GM18505 (cell line): ENCODE measurements at regions not wholly inside any gene's neighbourhood (a gene's known extent, or its start where the extent isn't known, plus 50 kb on each side); places are given as distances from the start of the nearest gene placed in this dataset.

Experiments used
- ATAC-seq: cut with Tn5 transposase; IDR thresholded peaks from one replicate; pipeline ENCODE4 v1.9.1; 2021; ENCODE audit not compliant: unreplicated experiment
- POLR2A ChIP-seq: IDR thresholded peaks from 4 replicates; pipeline ENCODE4 v1.6.1; 2011; ENCODE audit warnings: borderline replicate concordance; ENCODE audit not compliant: insufficient read depth, insufficient read length; ENCODE audit errors: extremely low read depth

- ATAC-seq = no peak
- TF ChIP-seq POLR2A = no peak
Observed at GRCh38 chr13:87827479-87827878, 156.3 kb downstream of the SLITRK5 start.

GRCh38 chr13:87837522-87837921, 166.4 kb downstream of the SLITRK5 start:
- ATAC-seq = no peak
- no peak for TF ChIP-seq POLR2A

GRCh38 chr13:87837946-87838345, 166.8 kb downstream of the SLITRK5 start:
- TF ChIP-seq POLR2A = no peak
- ATAC-seq = no peak

GRCh38 chr13:87851410-87851809, 180.2 kb downstream of the SLITRK5 start:
- ATAC-seq = no peak
- TF ChIP-seq POLR2A = no peak

- ATAC-seq = no peak
- TF ChIP-seq POLR2A = no peak
Observed at GRCh38 chr13:87855553-87855952, 184.4 kb downstream of the SLITRK5 start.

GRCh38 chr13:87859261-87859660, 188.1 kb downstream of the SLITRK5 start:
- ATAC-seq = no peak
- TF ChIP-seq POLR2A = no peak

- ATAC-seq = no peak
Observed at GRCh38 chr13:87867426-87867825, 196.3 kb downstream of the SLITRK5 start.

GRCh38 chr13:87868731-87869130, 197.6 kb downstream of the SLITRK5 start:
- no peak for TF ChIP-seq POLR2A
- no peak for ATAC-seq

More at GRCh38 chr13:87867426-87867825, 196.3 kb downstream of the SLITRK5 start:
- no peak for TF ChIP-seq POLR2A

- no peak for TF ChIP-seq POLR2A
- ATAC-seq = no peak
Observed at GRCh38 chr13:87872813-87873212, 201.6 kb downstream of the SLITRK5 start.

- TF ChIP-seq POLR2A = no peak
- no peak for ATAC-seq
Observed at GRCh38 chr13:87877477-87877876, 206.3 kb downstream of the SLITRK5 start.

GRCh38 chr13:87878706-87879105, 207.5 kb downstream of the SLITRK5 start:
- ATAC-seq = no peak
- no peak for TF ChIP-seq POLR2A

- no peak for TF ChIP-seq POLR2A
- ATAC-seq = no peak
Observed at GRCh38 chr13:87884884-87885283, 213.7 kb downstream of the SLITRK5 start.

GRCh38 chr13:87887459-87888123, 216.4 kb downstream of the SLITRK5 start:
- no peak for TF ChIP-seq POLR2A
- ATAC-seq = no peak

GRCh38 chr13:87889254-87889653, 218.1 kb downstream of the SLITRK5 start:
- no peak for ATAC-seq
- TF ChIP-seq POLR2A = no peak

- no peak for ATAC-seq
Observed at GRCh38 chr13:87893186-87893585, 222.0 kb downstream of the SLITRK5 start.

More at GRCh38 chr13:87893186-87893585, 222.0 kb downstream of the SLITRK5 start:
- no peak for TF ChIP-seq POLR2A
